ENCODE measurements at regions not wholly inside any gene's neighbourhood (a gene's known extent, or its start where the extent isn't known, plus 50 kb on each side); places are given as distances from the start of the nearest gene placed in this dataset.

GRCh38 chr11:121890377-121890776 is 225.6 kb downstream of the BLID start:
- Histone ChIP-seq H3K4me1 (replicated peaks in 1 of 2) (peaks cover 10 to 26% of the 10 kb centered on the region in 2 donors), H3K4me3 (no peak overlapping the region), H3K27ac (no peak overlapping the region)
- 0 to 100% (median 70%) methylated on average over 1 to 2 of the region's 2 CpGs; no CpG with 5 or more reads in 4 of the 10 experiments for WGBS, 10 experiments
- no peak for ATAC-seq (replicated peaks in 6 of 8)
- in situ Hi-C loops (cut with MboI; ENCODE audit: low pct_unique_long_range_greater_than_20kb in 2 of 9, low sequenced_read_pairs in 9 of 9, unreplicated experiment in 9 of 9): no loop called here

GRCh38 chr11:121889931-121890330 is 226.1 kb downstream of the BLID start:
- in situ Hi-C loops (cut with MboI; ENCODE audit: low pct_unique_long_range_greater_than_20kb in 2 of 9, low sequenced_read_pairs in 9 of 9, unreplicated experiment in 9 of 9): no loop called here
- no peak overlapping the region for H3K27ac ChIP-seq
- no peak for ATAC-seq (replicated peaks in 6 of 8)
- no peak overlapping the region for H3K4me3 ChIP-seq
- peaks cover 10 to 26% of the 10 kb centered on the region in 2 donors for H3K4me1 ChIP-seq (replicated peaks in 1 of 2)
- WGBS, 10 experiments: 67 to 100% (median 89%) methylated on average over 1 of the region's 1 CpG; no CpG with 5 or more reads in 1 of the 10 experiments

- H3K27ac ChIP-seq: no peak overlapping the region
- no peak overlapping the region for H3K4me3 ChIP-seq
- in situ Hi-C loops (cut with MboI; ENCODE audit: low pct_unique_long_range_greater_than_20kb in 2 of 9, low sequenced_read_pairs in 9 of 9, unreplicated experiment in 9 of 9): no loop called here
- H3K4me1 ChIP-seq (replicated peaks in 1 of 2): peaks cover 10 to 26% of the 10 kb centered on the region in 2 donors
- WGBS, 10 experiments: 6 to 95% (median 72%) methylated on average over 1 to 6 of the region's 6 CpGs; no CpG with 5 or more reads in 1 of the 10 experiments
- peak in 2 of 8 experiments; percentile 30 to 32 for ATAC-seq (replicated peaks in 6 of 8)
These were observed 226.8 kb downstream of the BLID start for GRCh38 chr11:121889186-121889585.

- in situ Hi-C loops (cut with MboI; ENCODE audit: low pct_unique_long_range_greater_than_20kb in 2 of 9, low sequenced_read_pairs in 9 of 9, unreplicated experiment in 9 of 9): no loop called here
- H3K4me3 ChIP-seq: no peak overlapping the region
- peaks cover 10 to 26% of the 10 kb centered on the region in 2 donors for H3K4me1 ChIP-seq (replicated peaks in 1 of 2)
- 69 to 100% (median 90%) methylated on average over 1 to 4 of the region's 4 CpGs; no CpG with 5 or more reads in 1 of the 10 experiments for WGBS, 10 experiments
- ATAC-seq (replicated peaks in 6 of 8): no peak
- H3K27ac ChIP-seq: no peak overlapping the region
These were observed 227.9 kb downstream of the BLID start for GRCh38 chr11:121887976-121888557.

GRCh38 chr11:121887569-121887968 is 228.4 kb downstream of the BLID start:
- Histone ChIP-seq H3K27ac (peak overlapping the region in 1 of 2 donors; percentile 7), H3K4me3 (no peak overlapping the region), H3K4me1 (replicated peaks in 1 of 2) (peaks cover 10 to 26% of the 10 kb centered on the region in 2 donors)
- ATAC-seq (replicated peaks in 6 of 8): peak in 4 of 8 experiments; percentile 35 to 42 (median 38)
- 30 to 100% (median 81%) methylated on average over 1 to 3 of the region's 3 CpGs; no CpG with 5 or more reads in 3 of the 10 experiments for WGBS, 10 experiments
- in situ Hi-C loops (cut with MboI; ENCODE audit: low pct_unique_long_range_greater_than_20kb in 2 of 9, low sequenced_read_pairs in 9 of 9, unreplicated experiment in 9 of 9): no loop called here

GRCh38 chr11:121886996-121887395 is 229.0 kb downstream of the BLID start:
- Histone ChIP-seq H3K27ac (peak overlapping the region; percentile 7 to 20), H3K4me3 (no peak overlapping the region), H3K4me1 (replicated peaks in 1 of 2) (peaks cover 10 to 26% of the 10 kb centered on the region in 2 donors)
- in situ Hi-C loops (cut with MboI; ENCODE audit: low pct_unique_long_range_greater_than_20kb in 2 of 9, low sequenced_read_pairs in 9 of 9, unreplicated experiment in 9 of 9): no loop called here
- no peak for ATAC-seq (replicated peaks in 6 of 8)
- WGBS, 10 experiments: 60 to 100% (median 92%) methylated on average over 1 to 2 of the region's 2 CpGs; no CpG with 5 or more reads in 1 of the 10 experiments

GRCh38 chr11:121886005-121886734 is 229.8 kb downstream of the BLID start:
- Histone ChIP-seq H3K4me3 (no peak overlapping the region), H3K27ac (no peak overlapping the region), H3K4me1 (replicated peaks in 1 of 2) (peaks cover 10 to 26% of the 10 kb centered on the region in 2 donors)
- in situ Hi-C loops (cut with MboI; ENCODE audit: low pct_unique_long_range_greater_than_20kb in 2 of 9, low sequenced_read_pairs in 9 of 9, unreplicated experiment in 9 of 9): no loop called here
- WGBS, 10 experiments: 14 to 100% (median 71%) methylated on average over 1 to 7 of the region's 8 CpGs
- ATAC-seq (replicated peaks in 6 of 8): no peak

- no peak for ATAC-seq (replicated peaks in 6 of 8)
- in situ Hi-C loops (cut with MboI; ENCODE audit: low pct_unique_long_range_greater_than_20kb in 2 of 9, low sequenced_read_pairs in 9 of 9, unreplicated experiment in 9 of 9): no loop called here
These were observed 231.4 kb downstream of the BLID start for GRCh38 chr11:121884626-121885025.

GRCh38 chr11:121881806-121882205 is 234.2 kb downstream of the BLID start:
- no peak overlapping the region for H3K27ac ChIP-seq
- WGBS, 10 experiments: 73 to 100% (median 88%) methylated on average over 2 to 4 of the region's 4 CpGs
- peak in 2 of 8 experiments; percentile 29 to 52 for ATAC-seq (replicated peaks in 6 of 8)
- no peak overlapping the region for H3K4me3 ChIP-seq
- peaks cover 4 to 11% of the 10 kb centered on the region in 2 donors for H3K4me1 ChIP-seq (replicated peaks in 1 of 2)
- in situ Hi-C loops (cut with MboI; ENCODE audit: low pct_unique_long_range_greater_than_20kb in 2 of 9, low sequenced_read_pairs in 9 of 9, unreplicated experiment in 9 of 9): no loop called here

More at GRCh38 chr11:121884626-121885025, 231.4 kb downstream of the BLID start:
- Histone ChIP-seq H3K27ac (no peak overlapping the region), H3K4me1 (replicated peaks in 1 of 2) (peaks cover 10 to 26% of the 10 kb centered on the region in 2 donors), H3K4me3 (no peak overlapping the region)
- WGBS, 10 experiments: 13 to 100% (median 93%) methylated on average over 1 to 2 of the region's 2 CpGs; no CpG with 5 or more reads in 4 of the 10 experiments

- in situ Hi-C loops (cut with MboI; ENCODE audit: low pct_unique_long_range_greater_than_20kb in 2 of 9, low sequenced_read_pairs in 9 of 9, unreplicated experiment in 9 of 9): no loop called here
- H3K4me3 ChIP-seq: no peak overlapping the region
- 67 to 100% (median 86%) methylated on average over 1 to 6 of the region's 6 CpGs for WGBS, 10 experiments
- no peak overlapping the region for H3K27ac ChIP-seq
- no peaks in the 10 kb centered on the region for H3K4me1 ChIP-seq (replicated peaks in 1 of 2)
- ATAC-seq (replicated peaks in 6 of 8): no peak
These were observed 238.9 kb downstream of the BLID start for GRCh38 chr11:121877152-121877551.

GRCh38 chr11:121873766-121874165 is 242.2 kb downstream of the BLID start:
- in situ Hi-C loops (cut with MboI; ENCODE audit: low pct_unique_long_range_greater_than_20kb in 2 of 9, low sequenced_read_pairs in 9 of 9, unreplicated experiment in 9 of 9): no loop called here
- no peak overlapping the region for H3K27ac ChIP-seq
- 73 to 100% (median 89%) methylated on average over 3 to 4 of the region's 4 CpGs; no CpG with 5 or more reads in 1 of the 10 experiments for WGBS, 10 experiments
- ATAC-seq (replicated peaks in 6 of 8): no peak
- no peak overlapping the region for H3K4me3 ChIP-seq
- H3K4me1 ChIP-seq (replicated peaks in 1 of 2): no peaks in the 10 kb centered on the region

- in situ Hi-C loops (cut with MboI; ENCODE audit: low pct_unique_long_range_greater_than_20kb in 2 of 9, low sequenced_read_pairs in 9 of 9, unreplicated experiment in 9 of 9): no loop called here
- Histone ChIP-seq H3K27ac (no peak overlapping the region), H3K4me3 (no peak overlapping the region), H3K4me1 (replicated peaks in 1 of 2) (no peaks in the 10 kb centered on the region)
- 86 to 100% (median 96%) methylated on average over 1 to 4 of the region's 5 CpGs; no CpG with 5 or more reads in 1 of the 10 experiments for WGBS, 10 experiments
- no peak for ATAC-seq (replicated peaks in 6 of 8)
These were observed 243.7 kb downstream of the BLID start for GRCh38 chr11:121872356-121872755.

- no peaks in the 10 kb centered on the region for H3K4me1 ChIP-seq (replicated peaks in 1 of 2)
- WGBS, 10 experiments: 14 to 100% (median 72%) methylated on average over 2 to 6 of the region's 6 CpGs; no CpG with 5 or more reads in 2 of the 10 experiments
- no peak for ATAC-seq (replicated peaks in 6 of 8)
- in situ Hi-C loops (cut with MboI; ENCODE audit: low pct_unique_long_range_greater_than_20kb in 2 of 9, low sequenced_read_pairs in 9 of 9, unreplicated experiment in 9 of 9): no loop called here
- no peak overlapping the region for H3K27ac ChIP-seq
- H3K4me3 ChIP-seq: no peak overlapping the region
These were observed 245.6 kb downstream of the BLID start for GRCh38 chr11:121870206-121871045.

All from motor neuron (in vitro differentiated cells).